Brain microvascular endothelial cell (primary cell): ENCODE measurements at regions not wholly inside any gene's neighbourhood (a gene's known extent, or its start where the extent isn't known, plus 50 kb on each side); places are given as distances from the start of the nearest gene placed in this dataset.

Experiments used
- DNase-seq: peaks from one replicate; pipeline ENCODE4 v3.0.0-alpha.2; 2020
- H3K27ac ChIP-seq: fragments of 250-450 bp; sonication (Bioruptor Pico); 2 replicates; pipeline ENCODE4 v1.5.1; 2020; ENCODE audit warnings: mild to moderate bottlenecking, moderate library complexity
- H3K27me3 ChIP-seq: fragments of 250-450 bp; sonication (Bioruptor Pico); replicated peaks from 2 replicates; pipeline ENCODE4 v1.5.1; 2020; ENCODE audit warnings: mild to moderate bottlenecking
- H3K36me3 ChIP-seq: fragments of 250-450 bp; sonication (Bioruptor Pico); replicated peaks from 2 replicates; pipeline ENCODE4 v1.5.1; 2020; ENCODE audit warnings: mild to moderate bottlenecking
- H3K4me3 ChIP-seq: 2 replicates; pipeline ENCODE4 v1.5.1; 2011; ENCODE audit warnings: low read depth, mild to moderate bottlenecking, control low read depth, low read length, moderate library complexity
- in situ Hi-C: cut with HindIII; loops from 2 replicates; pipeline ENCODE4 v1.10.0; 2017; ENCODE audit warnings: low sequenced_read_pairs, low pct_ligation_motif_present
- TF ChIP-seq, protein P1 (sequence below): IDR thresholded peaks from 2 replicates; pipeline ENCODE4 v1.5.1; 2011; ENCODE audit warnings: low read depth, mild to moderate bottlenecking, moderate library complexity, low read length, control low read depth, inconsistent platforms; ENCODE audit errors: missing control alignments

DNA sequence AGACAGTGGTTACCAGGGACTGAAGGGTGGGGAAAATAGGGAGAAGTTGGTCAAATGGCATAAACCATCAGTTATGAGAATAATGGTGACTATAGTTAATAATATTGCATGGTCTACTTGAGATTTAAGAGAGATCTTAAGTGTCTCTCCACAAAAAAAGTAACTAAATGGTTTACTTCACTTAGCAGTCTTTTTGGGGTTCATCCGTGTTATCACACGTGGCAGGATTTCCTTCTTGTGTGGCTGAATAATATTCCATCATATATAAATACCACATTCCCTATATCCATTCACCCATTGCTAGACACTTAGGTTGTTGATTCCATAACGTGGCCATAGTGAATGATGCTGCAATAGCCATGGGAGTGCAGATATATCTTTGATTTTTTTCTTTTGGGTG lies 967.0 kb downstream of the UQCRFS1 start:
- no peak for DNase-seq
- in situ Hi-C loops = no loop called here
- H3K27ac ChIP-seq = no peak overlapping the region
- no peaks in the 10 kb centered on the region for H3K27me3 ChIP-seq
- TF ChIP-seq, protein P1, sequence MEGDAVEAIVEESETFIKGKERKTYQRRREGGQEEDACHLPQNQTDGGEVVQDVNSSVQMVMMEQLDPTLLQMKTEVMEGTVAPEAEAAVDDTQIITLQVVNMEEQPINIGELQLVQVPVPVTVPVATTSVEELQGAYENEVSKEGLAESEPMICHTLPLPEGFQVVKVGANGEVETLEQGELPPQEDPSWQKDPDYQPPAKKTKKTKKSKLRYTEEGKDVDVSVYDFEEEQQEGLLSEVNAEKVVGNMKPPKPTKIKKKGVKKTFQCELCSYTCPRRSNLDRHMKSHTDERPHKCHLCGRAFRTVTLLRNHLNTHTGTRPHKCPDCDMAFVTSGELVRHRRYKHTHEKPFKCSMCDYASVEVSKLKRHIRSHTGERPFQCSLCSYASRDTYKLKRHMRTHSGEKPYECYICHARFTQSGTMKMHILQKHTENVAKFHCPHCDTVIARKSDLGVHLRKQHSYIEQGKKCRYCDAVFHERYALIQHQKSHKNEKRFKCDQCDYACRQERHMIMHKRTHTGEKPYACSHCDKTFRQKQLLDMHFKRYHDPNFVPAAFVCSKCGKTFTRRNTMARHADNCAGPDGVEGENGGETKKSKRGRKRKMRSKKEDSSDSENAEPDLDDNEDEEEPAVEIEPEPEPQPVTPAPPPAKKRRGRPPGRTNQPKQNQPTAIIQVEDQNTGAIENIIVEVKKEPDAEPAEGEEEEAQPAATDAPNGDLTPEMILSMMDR = no peak
- no peak overlapping the region for H3K4me3 ChIP-seq
- no peaks in the 10 kb centered on the region for H3K36me3 ChIP-seq

DNA sequence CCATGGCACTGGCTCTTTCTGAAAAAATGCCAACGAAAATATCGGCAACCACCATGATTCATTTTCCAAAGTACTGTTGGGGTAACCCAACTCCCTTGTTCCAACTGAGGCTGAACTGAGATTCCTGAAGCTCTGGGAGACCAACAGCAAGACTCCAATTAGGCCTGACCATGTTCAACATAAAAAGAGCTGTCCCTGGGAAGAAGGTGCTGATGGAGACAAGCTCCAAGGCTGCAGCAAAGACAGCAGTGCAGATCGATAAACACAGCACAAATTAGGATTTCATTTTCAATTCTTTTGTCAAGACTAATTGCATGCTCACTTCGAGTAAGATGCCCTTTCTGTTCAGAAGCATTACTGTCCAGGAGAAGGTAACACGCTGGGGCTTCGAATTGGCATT lies 968.0 kb downstream of the UQCRFS1 start:
- Histone ChIP-seq H3K36me3 (no peaks in the 10 kb centered on the region), H3K4me3 (no peak overlapping the region), H3K27me3 (no peaks in the 10 kb centered on the region), H3K27ac (no peak overlapping the region)
- TF ChIP-seq, protein P1 = no peak
- no peak for DNase-seq
- in situ Hi-C loops = no loop called here

DNA sequence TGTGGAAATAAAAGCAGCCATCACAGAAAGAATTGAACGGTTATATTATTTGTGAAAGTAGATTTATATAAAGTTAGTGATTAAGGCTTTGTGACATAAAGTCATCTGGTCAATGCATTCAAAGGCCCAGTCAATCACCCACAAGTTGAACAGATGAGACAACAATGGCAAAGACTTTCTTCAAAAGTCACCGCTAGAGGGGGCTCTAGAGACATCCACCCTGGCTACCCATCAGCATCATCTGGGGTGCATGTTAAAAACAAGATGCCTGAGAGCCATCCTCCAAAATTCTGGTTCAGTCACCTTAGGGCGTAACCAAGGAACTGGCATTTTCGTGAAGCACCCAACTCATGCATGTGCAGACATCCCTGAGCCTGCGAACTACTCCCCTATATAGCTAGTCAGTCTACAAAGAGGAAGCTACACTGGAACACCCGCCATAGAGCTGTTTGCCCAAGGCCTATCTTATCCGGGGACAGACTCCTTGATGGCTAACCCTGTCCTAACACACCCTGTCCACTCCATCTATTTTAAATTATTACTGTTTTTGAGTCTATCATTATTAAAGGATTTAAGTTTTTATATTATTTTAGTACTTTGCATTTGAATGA lies 970.5 kb downstream of the UQCRFS1 start:
- H3K27ac ChIP-seq = no peak overlapping the region
- in situ Hi-C loops = no loop called here
- TF ChIP-seq, protein P1 = peak; percentile 69
- H3K27me3 ChIP-seq = no peaks in the 10 kb centered on the region
- DNase-seq = peak; percentile 12
- no peaks in the 10 kb centered on the region for H3K36me3 ChIP-seq
- no peak overlapping the region for H3K4me3 ChIP-seq

DNA sequence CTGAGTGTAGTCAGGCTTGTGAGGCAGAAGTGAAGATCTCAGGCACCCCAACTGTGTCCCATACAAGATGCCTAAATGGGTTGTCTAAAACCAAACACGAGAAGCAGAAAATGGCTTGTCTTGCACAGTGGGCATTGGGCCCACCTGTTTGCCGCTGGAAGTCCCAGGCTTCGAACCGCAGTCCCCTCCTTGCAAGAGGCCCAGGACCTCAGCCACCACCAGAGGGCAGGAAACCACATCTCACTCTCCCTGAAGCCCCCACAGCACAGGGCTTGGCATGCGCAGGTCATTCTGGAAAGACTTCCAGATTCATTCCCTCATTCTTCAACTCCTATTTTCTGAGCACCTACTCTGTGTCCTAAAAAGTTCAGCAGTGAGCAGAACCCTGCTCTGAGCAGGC lies 973.7 kb downstream of the UQCRFS1 start:
- Histone ChIP-seq H3K27ac (no peak overlapping the region), H3K4me3 (no peak overlapping the region), H3K36me3 (no peaks in the 10 kb centered on the region), H3K27me3 (no peaks in the 10 kb centered on the region)
- in situ Hi-C loops = no loop called here
- no peak for DNase-seq
- TF ChIP-seq, protein P1 = peak; percentile 52

DNA sequence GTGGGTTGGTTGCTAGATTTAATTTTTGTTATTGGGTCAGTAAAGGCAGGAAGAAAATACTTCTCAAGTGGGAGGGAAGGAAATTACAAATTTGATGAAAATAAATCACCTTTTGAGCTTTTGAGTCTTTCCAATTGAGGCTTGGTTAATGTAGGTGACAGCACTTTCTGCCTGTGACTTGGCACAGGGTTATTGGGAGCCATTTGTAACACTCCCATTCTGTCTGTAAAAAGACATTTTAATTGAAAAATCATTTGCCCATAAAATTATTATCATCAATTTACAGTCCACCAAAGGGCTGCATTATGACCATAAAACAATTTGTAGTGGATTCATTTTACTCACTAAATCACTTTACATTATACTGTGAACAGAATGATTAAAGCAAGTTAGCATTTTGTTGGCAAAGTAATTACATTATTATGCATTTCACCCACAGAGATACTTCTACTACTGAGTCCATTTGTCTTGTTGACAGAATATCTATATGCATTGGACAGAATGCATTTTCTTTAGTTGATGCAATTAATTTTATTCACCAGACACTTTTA lies 974.6 kb downstream of the UQCRFS1 start:
- no peak for DNase-seq
- in situ Hi-C loops = no loop called here
- Histone ChIP-seq H3K27me3 (no peaks in the 10 kb centered on the region), H3K4me3 (no peak overlapping the region), H3K36me3 (no peaks in the 10 kb centered on the region), H3K27ac (no peak overlapping the region)
- TF ChIP-seq, protein P1 = no peak

DNA sequence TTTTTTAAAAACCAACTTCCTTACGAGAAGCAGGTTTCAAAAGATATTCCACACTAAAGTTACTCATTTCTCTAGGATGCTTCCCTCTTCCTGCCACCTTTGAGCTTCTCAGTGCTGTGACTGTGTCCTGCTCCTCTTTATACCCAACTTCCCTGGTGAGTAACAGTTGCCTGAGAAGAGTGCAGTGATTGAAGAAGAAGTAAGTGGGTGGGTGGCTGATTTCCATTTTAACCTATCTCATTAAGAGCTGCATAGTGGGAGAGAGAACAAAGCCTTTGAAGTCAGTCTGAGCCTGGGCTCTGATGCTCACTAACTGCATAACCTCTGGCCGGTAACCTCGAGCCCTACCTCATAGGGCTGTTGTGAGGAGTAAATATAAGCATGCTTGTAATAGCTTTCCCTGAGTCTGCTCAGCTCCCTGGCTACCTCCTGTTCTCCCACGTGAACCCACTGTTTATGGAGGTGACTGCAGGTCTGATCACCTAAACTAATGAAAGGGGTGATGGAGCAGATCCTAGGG lies 977.3 kb downstream of the UQCRFS1 start:
- in situ Hi-C loops = no loop called here
- H3K4me3 ChIP-seq = no peak overlapping the region
- DNase-seq = no peak
- H3K36me3 ChIP-seq = no peaks in the 10 kb centered on the region
- H3K27ac ChIP-seq = no peak overlapping the region
- TF ChIP-seq, protein P1 = no peak
- H3K27me3 ChIP-seq = no peaks in the 10 kb centered on the region
